H1 (cell line): ENCODE measurements at regions not wholly inside any gene's neighbourhood (a gene's known extent, or its start where the extent isn't known, plus 50 kb on each side); places are given as distances from the start of the nearest gene placed in this dataset.

Experiments used
- EP300 ChIP-seq, 2 experiments: IDR thresholded peaks; 1 replicate in 1 of 2; 2 replicates in 1 of 2; pipeline ENCODE4 v1.6.1; 2011 to 2012; ENCODE audit warnings: low read depth in 2 of 2, low read length in 2 of 2, mild to moderate bottlenecking in 2 of 2, borderline replicate concordance in 1 of 2, inconsistent platforms in 1 of 2, moderate library complexity in 1 of 2
- EZH2 ChIP-seq: fragments of 200-600 bp; sonication (generic); IDR thresholded peaks from 2 replicates; pipeline ENCODE4 v1.7.1; 2012; ENCODE audit warnings: low read depth, mild to moderate bottlenecking, moderate library complexity, low read length, inconsistent platforms; ENCODE audit not compliant: severe bottlenecking
- GTF2F1 ChIP-seq: IDR thresholded peaks from 2 replicates; pipeline ENCODE4 v1.6.1; 2012; ENCODE audit warnings: low read depth, low read length, improper control_type of control experiment, borderline replicate concordance
- TF ChIP-seq, protein P1 (sequence below), 3 experiments: IDR thresholded peaks; 1 replicate in 2 of 3; 2 replicates in 1 of 3; pipeline versions ENCODE4 v1.5.1 to v1.6.1; 2011; ENCODE audit warnings: low read length in 3 of 3, mild to moderate bottlenecking in 3 of 3, inconsistent platforms in 2 of 3, low read depth in 1 of 3, moderate library complexity in 1 of 3; ENCODE audit not compliant: insufficient read depth in 1 of 3; ENCODE audit errors: control extremely low read depth in 1 of 3
- TF ChIP-seq, protein P2 (sequence below): IDR thresholded peaks from 2 replicates; pipeline ENCODE4 v1.6.1; 2011; ENCODE audit warnings: low read depth, mild to moderate bottlenecking, low read length; ENCODE audit not compliant: insufficient read depth
- TF ChIP-seq, protein P3 (sequence below): IDR thresholded peaks from 2 replicates; pipeline ENCODE4 v1.6.1; 2012; ENCODE audit warnings: inconsistent platforms

DNA sequence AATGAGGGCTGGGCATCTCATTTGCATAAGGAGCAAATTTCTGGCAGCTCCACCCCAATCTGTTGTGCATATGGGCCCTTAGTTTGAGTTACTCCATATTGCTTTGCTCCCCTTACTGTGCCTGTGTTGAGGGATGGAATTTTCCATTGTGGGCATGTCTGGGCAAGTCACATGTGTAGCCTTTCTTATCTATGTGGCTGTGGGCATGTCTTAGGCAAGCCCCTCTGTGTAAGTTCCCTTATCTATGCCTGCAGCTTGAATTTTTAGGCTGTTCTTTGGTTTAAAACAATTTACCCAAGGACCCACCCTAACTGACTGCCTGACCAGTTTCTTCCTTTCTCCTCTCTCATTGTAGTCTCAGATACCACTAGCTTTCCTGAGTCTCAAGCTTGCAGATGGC, 405.7 kb upstream of the NCAM2 start:
- TF ChIP-seq EP300 (IDR thresholded peaks at IDR 0.05; ENCODE audit: borderline replicate concordance in 1 of 2, low read depth in 2 of 2, low read length in 2 of 2): no peak
- TF ChIP-seq, protein P1, sequence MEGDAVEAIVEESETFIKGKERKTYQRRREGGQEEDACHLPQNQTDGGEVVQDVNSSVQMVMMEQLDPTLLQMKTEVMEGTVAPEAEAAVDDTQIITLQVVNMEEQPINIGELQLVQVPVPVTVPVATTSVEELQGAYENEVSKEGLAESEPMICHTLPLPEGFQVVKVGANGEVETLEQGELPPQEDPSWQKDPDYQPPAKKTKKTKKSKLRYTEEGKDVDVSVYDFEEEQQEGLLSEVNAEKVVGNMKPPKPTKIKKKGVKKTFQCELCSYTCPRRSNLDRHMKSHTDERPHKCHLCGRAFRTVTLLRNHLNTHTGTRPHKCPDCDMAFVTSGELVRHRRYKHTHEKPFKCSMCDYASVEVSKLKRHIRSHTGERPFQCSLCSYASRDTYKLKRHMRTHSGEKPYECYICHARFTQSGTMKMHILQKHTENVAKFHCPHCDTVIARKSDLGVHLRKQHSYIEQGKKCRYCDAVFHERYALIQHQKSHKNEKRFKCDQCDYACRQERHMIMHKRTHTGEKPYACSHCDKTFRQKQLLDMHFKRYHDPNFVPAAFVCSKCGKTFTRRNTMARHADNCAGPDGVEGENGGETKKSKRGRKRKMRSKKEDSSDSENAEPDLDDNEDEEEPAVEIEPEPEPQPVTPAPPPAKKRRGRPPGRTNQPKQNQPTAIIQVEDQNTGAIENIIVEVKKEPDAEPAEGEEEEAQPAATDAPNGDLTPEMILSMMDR (IDR thresholded peaks at IDR 0.05; ENCODE audit: control extremely low read depth in 1 of 3, insufficient read depth in 1 of 3, low read depth in 1 of 3, low read length in 3 of 3): no peak
- TF ChIP-seq EZH2: no peak
- TF ChIP-seq, protein P2, sequence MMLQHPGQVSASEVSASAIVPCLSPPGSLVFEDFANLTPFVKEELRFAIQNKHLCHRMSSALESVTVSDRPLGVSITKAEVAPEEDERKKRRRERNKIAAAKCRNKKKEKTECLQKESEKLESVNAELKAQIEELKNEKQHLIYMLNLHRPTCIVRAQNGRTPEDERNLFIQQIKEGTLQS: no peak
- TF ChIP-seq, protein P3, sequence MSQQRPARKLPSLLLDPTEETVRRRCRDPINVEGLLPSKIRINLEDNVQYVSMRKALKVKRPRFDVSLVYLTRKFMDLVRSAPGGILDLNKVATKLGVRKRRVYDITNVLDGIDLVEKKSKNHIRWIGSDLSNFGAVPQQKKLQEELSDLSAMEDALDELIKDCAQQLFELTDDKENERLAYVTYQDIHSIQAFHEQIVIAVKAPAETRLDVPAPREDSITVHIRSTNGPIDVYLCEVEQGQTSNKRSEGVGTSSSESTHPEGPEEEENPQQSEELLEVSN: no peak
- TF ChIP-seq GTF2F1: no peak
